ENCODE measurements at regions not wholly inside any gene's neighbourhood (a gene's known extent, or its start where the extent isn't known, plus 50 kb on each side); places are given as distances from the start of the nearest gene placed in this dataset.
A peak's percentile ranks its signal among the peaks of the same experiment; 100 is the strongest.
"Not testable (repeated sequence)": the region's sequence is repeated elsewhere in the genome, so short reads cannot be mapped to it uniquely, and the experiment has no call there.

DNA sequence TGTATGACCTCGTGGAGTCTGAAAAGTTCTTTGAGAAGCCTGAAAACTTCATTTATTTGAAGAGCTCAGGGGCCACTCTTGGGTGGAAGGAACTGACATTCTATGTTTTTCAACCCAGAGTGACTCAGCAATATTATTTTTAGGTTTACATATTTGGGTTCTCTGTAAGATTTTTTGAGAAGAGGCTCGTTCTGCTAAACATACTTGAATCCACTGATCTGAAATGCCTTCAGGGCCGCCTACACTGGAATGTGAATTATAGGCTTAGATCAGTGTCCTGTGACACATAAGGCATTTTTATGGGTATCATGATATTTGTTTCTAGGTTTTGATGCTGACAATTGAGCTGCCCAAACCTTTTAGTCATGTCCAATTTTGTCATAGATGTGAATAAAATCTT is 86.2 kb downstream of the PSAT1 start:
- no peak for DNase-seq (ENCODE audit: low spot score)

DNA sequence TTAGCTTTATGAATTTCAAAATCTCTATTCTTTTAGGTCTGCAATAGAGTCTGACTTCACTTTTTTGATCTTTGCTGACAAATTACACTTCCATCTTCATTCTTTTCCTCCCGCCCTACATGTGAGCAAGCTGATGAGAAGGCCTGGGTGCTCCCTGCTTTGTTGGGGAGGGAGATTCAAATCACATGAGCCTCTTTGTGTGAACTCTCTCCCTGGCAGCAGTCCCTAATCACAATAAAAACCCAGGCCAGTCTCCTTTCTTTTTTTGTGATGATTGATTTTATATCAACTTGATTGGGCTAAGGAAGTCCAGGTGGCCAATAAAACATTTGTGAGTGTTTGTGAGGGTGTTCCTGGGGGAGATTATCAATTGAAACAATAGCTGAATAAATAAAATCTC is 89.4 kb downstream of the PSAT1 start:
- DNase-seq (ENCODE audit: low spot score) = no peak

DNA sequence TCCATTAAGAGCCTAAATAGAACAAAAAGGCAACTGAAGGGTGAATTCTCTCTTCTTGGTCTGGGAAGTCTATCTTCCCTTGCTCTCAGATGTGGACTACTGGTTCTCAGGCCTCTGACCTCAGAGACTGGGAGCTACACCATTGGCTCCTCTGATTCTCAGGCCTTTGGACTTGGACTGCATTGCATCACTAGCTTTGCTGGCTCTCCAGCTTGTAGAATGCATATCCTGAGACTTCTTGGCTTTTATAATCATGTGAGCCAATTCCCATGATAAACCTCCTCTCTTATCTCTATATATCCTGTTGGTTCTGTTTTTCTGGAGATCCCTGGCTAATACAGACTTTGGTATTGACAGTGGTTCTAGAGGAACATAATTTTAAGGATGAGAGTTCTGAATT is 89.8 kb downstream of the PSAT1 start:
- no peak for DNase-seq (ENCODE audit: low spot score)

DNA sequence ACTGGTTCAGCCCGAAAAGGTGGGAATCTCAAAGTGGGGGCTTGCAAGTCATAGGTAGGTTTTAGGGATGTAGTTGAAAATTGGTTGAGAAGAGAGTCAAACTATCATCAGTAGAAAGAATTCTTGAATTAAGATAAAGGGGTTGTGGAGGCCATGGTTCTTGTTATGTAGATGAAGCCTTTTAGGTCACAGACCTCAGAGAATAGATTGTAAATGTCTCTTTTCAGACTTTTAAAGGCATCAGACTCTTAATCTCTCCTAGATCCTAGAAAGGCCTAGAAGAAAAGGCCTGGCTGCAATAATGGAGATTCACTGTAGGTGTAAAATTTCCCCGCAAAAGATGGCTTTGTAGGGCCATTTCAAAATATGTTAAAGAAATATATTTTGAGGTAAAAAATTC is 96.4 kb downstream of the PSAT1 start:
- DNase-seq (ENCODE audit: low spot score) = no peak

DNA sequence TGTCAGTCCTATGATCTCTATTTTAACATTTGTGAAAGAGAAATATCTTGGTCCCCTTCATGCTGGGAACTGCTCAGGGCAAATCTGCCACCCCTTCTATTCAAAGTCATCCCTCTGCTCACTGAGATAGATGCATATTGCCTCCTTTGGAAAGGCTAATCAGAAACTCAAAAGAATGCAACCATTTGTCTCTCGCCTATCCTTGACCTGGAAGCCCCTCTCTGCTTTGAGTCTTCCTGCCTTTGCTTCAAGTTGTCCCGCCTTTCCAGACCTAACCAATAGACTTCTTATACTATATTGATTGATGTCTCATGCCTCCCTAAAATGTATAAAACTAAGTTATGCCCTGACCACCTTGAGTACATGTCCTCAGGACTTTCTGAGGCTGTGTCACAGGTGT is 97.0 kb downstream of the PSAT1 start:
- no peak for DNase-seq (ENCODE audit: low spot score)

DNA sequence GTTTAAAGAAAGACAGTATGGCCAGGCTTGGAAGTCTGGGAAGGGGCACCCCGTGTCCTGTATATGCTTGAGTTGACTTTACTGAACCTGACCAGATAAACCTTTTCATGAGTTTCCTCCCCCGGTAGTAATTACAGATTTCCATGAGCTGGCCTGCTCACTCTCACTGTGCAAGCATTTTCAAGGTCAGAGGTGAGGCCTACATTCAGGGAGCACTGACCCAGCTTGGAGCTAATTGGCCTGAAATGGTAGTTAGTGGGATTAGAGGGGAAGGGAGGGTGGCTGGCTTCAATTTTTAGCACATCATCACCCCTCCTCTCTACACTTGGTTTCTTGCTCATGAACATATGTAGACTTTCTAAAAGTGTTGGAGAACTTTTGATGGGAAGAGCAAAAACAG is 99.2 kb downstream of the PSAT1 start:
- no peak for DNase-seq (ENCODE audit: low spot score)

DNA sequence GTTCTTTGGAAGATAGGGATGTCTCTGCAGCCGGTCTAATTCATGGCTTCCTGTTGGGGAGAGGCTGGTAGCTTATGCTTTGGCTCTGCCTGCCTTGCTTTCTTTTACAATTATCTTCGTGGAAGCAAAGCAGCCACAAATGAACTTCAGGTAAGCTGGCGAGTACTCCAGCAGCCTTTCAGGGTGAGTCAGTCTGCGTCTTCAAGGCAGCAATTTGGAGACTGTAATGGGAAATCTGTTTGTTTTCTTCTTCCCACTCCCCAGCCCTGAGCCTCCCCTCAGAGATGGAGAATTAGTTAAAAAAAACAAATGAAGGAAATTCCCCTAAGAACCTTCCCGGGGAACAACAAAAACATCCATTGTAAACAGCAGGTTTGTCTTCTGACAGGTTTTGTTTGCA is 100.1 kb downstream of the PSAT1 start:
- DNase-seq (ENCODE audit: low spot score) = no peak

DNA sequence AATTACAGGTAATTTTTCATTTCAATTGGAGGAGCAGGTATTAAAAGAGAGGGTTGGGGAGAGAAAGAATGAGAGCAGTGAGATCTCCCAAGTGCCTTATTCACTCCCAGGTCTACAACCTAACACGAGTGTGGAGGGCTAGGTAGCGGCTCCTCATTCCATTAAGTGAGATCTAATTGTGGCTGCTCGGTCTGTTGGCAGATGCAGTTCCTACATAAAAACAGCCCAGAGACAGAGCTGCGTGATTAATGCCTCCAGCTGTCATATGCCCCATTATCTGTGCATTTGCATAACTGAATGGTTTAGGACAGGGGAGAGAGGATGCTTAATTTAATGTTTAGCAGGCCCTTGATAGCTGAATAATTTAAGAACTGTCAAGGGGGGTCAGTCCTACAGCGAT is 100.5 kb downstream of the PSAT1 start:
- DNase-seq (ENCODE audit: low spot score) = no peak

DNA sequence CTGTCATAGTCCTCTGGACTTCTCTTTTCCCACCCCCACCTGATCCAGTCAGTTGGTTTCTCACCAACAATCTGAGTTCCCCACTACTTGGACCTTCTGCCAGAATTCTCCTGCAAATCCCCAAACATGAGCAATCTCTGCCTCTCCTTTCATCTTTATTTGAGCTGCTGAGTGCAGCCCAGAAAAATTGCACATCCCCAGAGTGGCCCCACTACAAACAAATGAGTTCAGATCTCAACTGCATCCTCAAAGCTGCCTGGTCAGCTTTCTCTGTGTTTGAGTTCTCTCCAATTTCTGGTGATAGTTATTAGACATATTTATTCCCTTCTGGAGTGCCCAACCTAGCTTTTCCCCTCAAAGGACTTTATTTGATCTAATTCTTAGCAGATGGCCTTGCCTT is 102.2 kb downstream of the PSAT1 start:
- no peak for DNase-seq (ENCODE audit: low spot score)

DNA sequence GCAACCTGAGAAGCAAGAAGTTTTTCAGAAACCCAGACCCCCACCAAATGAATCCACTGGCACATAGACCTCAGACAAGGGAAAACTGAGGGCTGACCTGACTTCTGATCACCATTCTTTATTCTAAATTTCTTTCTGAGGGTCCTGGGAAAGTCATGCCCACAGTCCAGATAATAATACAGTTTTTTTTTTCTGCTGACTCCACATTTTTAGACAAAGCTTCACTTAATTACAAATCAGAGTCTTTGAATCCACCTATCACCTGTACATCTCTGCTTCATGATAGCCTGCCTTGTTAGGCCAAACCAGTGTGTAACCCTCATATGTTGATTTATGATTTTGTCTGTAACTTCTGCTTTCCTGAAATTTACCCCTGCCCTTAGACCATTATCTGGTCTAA is 103.6 kb downstream of the PSAT1 start:
- DNase-seq (ENCODE audit: low spot score) = no peak

DNA sequence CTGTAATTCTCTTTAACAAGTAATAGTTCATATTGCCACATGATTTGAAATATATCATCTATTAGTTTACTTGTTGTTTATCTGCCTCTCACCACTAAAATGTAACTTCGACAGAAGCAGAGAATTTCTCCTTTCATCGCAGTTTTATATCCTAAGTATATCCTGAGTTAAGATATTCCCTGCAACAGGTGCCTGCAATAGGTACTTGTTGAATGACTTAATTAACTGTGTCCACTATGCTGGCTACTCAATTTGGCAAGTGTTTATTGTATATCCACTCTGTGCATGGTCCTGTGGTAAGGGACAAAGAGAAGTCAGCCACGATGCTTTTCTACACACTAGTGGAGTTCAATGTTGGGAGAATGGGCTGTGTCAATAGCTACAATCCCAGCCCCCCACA is 108.5 kb downstream of the PSAT1 start:
- DNase-seq (ENCODE audit: low spot score) = no peak

DNA sequence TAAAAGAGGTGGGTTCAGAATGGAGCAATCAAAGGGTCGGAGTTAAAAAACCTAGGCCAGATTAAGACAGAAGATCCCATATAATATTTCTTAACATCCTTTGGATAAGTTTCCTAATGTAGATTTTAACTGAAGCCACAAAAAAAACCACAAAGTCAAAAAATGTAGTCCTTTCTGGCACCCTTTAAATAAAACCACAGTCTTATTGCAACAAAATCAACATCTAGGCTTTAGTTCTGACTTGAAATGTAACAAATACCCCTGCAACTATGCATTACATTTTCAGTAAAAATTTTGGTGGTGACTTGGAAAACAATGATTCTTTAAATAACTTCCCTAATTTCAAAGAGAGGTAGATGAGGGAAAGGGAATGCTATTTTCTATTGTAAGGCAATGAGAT is 109.2 kb downstream of the PSAT1 start:
- DNase-seq (ENCODE audit: low spot score) = no peak

DNA sequence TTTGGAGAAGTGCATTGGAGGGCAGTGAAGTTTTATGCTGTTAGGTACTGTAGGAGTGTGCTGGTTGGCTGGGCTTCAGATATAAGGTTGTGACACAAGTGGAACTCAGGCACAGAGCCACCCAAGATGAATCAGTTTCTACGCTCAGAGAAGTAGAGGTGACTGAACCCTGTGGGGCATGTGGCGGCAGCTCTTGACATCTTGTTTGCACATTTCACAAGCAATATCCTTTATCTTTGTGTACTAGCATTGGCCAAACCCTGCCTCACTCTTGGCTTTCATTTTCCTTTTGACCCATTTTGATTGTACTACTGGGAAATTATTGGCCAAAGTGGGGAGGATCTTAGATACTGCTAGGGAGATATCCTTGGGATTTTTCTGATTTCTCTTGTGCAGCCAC is 110.0 kb downstream of the PSAT1 start:
- peak; percentile 66 for DNase-seq (ENCODE audit: low spot score)

DNA sequence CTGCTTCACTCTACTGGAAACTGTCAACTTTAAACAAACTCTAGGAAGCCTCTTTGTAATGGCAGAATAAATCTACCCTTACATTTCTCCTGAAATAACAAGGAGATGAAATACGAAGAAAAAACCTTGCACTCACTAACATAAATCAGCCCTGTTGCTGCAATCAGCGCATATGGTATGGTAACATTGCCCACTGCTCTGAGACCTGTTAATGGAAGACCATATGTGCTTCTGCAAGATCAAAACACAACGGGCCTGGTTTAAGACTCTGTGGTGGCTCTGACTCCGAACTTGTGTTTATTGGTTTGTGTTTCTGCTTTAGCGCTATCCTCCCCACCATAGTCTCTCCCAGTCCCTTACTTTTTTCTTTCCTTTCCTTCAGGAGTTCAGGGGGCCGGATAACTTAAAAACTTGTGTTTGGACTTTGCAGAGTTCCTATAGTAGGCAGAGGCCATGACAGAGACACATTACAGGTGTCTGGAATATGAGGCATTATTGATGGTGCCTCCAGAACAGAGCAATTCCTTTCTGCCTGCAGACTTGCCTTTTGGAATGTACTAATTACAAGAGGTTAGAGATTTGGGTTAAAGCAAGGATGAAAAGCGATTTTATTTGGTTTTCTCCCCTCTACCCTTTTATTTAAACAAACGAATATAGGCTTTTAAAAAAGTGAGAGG is 110.8 kb downstream of the PSAT1 start:
- no peak for DNase-seq (ENCODE audit: low spot score)

DNA sequence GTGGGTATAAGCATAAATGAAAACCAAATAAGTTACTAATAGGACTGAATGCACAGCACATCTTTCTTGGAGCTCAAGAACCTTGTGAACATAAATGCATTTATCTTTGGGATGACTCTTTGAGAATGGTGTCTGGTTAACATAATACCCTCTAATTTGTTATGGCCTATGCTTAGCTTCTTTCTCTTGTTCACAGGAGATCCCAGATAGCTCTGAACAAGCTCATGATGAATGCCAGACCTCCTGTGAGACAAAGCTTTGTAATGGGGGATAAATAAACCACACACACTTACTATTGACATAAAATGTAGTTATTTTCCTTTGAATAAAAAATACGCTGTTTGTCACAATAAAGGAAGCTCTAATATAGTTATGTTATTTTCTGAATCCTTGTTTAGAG is 111.5 kb downstream of the PSAT1 start:
- no peak for DNase-seq (ENCODE audit: low spot score)

DNA sequence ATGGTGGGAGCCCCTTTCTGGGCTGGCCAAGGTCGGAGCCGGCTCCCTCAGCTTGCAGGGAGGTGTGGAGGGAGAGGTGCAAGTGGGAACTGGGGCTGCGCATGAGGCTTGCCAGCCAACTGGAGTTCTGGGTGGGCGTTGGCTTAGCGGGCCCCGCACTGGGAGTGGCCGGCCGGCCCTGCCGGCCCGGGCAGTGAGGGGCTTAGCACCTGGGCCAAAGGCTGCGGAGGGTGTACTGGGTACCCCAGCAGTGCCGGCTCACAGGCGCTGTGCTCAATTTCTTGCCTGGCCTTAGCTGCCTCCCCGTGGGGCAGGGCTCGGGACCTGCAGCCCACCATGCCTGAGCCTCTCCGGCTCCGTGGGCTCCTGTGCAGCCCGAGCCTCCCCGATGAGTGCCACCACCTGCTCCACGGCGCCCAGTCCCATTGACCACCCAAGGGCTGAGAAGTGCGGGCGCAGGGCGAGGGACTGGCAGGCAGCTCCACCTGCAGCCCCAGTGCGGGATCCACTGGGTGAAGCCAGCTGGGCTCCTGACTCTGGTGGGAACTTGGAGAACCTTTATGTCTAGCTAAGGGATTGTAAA is 113.1 kb downstream of the PSAT1 start:
- not testable (repeated sequence) for DNase-seq (ENCODE audit: low spot score)

DNA sequence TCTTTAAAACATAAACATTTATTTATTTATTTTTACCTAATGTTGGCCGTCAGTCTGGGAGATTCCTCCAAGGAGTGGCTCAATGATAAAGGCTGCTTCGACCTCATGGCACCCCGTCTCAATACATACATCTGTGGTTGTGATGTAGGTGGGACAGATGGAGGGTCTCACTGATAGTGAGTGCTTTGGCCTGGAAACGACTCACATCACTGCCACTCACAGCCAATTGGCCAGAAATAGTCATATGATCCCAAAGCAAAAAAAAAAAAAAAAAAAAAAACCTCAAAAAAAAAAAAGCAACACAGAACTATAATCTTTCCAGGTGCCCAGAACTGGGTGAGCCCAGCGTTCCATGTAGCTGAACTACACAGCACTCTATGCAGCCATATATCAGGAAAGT is 125.4 kb downstream of the PSAT1 start:
- DNase-seq (ENCODE audit: low spot score) = no peak

DNA sequence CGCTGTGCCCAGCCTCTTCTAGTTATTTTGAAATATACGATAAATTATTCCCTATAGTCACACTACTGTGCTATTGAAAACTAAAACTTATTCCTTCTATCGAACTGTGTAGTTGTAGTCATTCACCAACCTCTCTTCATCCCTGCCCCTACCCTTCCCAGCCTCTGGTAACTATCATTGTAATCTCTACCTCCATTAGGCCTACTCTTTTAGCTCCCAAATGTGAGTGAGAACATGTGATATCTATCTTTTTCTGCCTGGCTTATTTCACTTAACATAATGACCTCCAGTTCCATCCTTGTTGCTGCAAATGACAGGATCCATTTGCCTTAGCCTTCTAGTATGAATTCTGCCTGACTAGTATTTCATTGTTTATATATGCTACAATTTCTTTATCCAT is 127.4 kb downstream of the PSAT1 start:
- no peak for DNase-seq (ENCODE audit: low spot score)

DNA sequence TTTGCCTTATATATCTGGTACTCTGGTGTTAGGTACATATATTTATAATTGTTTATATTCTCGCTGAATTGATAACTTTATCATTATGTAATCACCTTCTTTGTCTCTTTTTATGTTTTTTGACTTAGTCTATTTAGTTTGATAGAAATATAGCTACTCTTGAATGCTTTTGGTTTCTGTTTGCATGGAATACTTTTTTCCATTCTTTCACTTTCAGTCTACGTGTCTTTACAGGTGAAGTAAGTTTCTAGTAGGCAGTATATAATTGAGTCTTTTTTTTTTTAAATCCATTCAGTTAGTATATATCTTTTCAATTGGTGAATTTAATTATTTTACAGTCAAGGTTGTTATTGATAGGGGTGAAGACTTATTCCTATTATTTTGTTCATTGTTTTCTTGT is 131.7 kb downstream of the PSAT1 start:
- DNase-seq (ENCODE audit: low spot score) = no peak

DNA sequence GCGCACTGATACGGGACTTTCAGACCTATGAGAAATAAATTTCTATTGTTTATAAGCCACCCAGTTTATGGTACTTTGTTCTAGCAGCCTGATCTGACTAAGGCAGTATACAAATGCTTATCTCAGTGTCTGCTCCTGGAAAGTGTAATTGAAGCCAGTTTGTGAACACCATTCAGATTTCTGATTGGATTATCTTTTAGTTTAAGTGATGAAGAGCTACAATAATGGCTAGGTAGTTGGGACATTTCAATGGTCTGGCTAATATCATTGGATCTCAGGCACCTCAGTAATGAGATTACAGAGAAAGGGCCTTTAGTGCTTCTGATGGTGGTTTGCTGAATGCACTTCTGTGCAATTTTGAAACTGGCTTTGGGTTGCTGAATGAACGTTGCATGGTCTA is 133.5 kb downstream of the PSAT1 start:
- no peak for DNase-seq (ENCODE audit: low spot score)

DNA sequence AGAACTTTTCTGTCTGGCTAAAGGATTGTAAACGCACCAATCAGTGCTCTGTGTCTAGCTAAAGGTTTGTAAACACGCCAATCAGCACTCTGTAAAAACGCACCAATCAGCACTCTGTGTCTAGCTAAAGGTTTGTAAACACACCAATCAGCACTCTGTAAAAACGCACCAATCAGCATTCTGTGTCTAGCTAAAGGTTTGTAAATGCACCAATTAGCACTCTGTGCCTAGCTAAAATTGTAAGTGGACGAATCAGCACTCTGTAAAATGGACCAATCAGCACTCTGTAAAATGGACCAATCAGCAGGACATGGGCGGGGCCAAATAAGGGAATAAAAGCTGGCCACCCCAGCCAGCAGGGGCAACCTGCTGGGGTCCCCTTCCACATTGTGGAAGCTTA is 134.1 kb downstream of the PSAT1 start:
- DNase-seq (ENCODE audit: low spot score) = not testable (repeated sequence)

DNA sequence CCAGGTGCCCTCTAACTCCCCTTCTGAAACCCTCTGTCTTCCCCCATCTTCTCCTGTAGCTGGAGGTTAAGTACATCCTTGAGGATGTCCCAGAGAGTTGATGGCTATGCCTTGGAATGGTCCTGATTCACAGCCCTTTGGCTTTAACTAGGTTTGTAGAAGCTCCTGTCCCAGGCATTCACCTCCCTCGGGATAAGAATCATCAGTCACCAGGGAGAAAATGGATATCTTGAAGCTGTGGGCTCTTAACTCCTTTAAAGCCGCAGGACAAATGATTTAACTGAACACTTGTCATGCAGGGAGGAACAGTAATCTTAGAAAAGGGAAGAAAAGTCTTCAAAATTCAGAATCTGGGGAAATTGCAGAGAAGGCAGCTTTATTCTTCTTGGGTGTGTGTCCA is 139.9 kb downstream of the PSAT1 start:
- no peak for DNase-seq (ENCODE audit: low spot score)

DNA sequence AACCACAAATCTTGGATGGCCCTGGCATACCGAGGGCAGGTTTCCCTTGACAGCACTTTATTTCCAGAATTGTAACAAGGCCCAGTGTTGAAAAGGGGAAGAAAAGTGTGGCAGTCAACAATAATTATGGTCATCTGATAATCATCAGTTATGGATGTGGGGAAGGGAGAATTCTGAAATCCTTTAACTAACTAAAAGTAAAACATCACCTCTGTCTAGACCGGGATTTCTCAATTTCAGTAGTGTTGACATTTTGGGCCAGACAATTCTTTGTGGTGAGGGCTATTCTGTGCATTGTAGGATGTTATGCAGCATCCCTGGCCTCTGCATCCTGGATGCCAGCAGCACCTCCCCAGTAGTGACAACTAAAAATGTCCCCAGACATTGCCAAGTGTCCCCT is 140.4 kb downstream of the PSAT1 start:
- no peak for DNase-seq (ENCODE audit: low spot score)

DNA sequence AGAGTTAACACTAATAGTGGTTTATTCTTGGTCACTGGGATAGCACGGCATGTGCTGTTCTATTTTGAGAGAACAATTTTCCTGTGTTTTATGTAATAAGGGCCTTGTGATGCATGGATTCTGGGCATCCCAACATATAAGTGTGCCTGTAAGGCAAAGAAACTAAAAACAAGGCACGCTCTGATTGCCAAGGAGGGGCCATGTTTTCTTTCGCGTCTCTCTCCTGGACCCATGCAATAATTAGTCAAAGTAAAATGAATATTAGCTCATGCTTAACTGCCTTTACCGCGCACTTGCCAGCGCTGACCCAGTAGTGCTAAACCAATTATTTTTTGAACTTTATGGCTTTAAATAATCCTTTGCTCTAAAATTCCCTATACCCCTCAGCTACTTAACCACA is 140.9 kb downstream of the PSAT1 start:
- no peak for DNase-seq (ENCODE audit: low spot score)

DNA sequence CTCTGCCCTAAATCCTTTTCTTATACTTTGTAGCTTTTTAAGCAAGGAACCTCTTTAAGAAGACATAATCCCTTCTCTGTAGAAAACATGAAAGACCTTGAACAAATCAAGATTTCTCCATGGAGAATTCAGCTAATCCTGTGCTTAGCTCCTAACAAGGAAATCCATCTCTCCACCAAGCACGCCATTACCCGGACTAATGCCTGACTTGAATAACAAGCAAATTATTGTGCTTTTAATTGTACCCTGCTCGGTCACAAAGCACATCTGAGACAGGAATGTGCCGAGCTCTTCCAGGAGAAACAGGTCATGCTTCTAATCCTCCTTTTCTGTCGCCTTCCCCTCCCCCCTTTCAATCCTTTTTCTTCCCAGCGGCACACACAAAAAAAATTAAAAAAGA is 141.3 kb downstream of the PSAT1 start:
- no peak for DNase-seq (ENCODE audit: low spot score)
